B cell (primary cell): ENCODE measurements at regions not wholly inside any gene's neighbourhood (a gene's known extent, or its start where the extent isn't known, plus 50 kb on each side); places are given as distances from the start of the nearest gene placed in this dataset.
"Not testable (repeated sequence)": the region's sequence is repeated elsewhere in the genome, so short reads cannot be mapped to it uniquely, and the experiment has no call there.

Source experiments
- ATAC-seq: fragments of 200-7000 bp; cut with Tn5 transposase; one replicate; pipeline ENCODE4 v1.10.0; 2021; ENCODE audit warnings: low read depth, mild to moderate bottlenecking, moderate number of reproducible peaks, moderate library complexity
- CTCF ChIA-PET: fragments of 350-600 bp; sonication (Branson Sonifier 250); formaldehyde crosslinking; loops from one replicate; lab custom pipeline; 2021; ENCODE audit warnings: antibody characterized with exemption, inconsistent platforms; lab: Charles Lee
- POLR2A ChIA-PET: fragments of 350-600 bp; sonication (Branson Sonifier 250); formaldehyde crosslinking; loops from one replicate; lab custom pipeline; 2021; ENCODE audit warnings: antibody characterized with exemption; lab: Charles Lee
- DNase-seq: peaks from one replicate; pipeline ENCODE4 v3.0.0; 2013
- H2AFZ ChIP-seq: 2 replicates; pipeline ENCODE4 v1.6.1; 2012; ENCODE audit warnings: mild to moderate bottlenecking, low read depth, low read length; ENCODE audit not compliant: insufficient read depth, poor library complexity, severe bottlenecking
- H3K27ac ChIP-seq, 2 donors: 1 replicate in 1 of 2; 2 replicates in 1 of 2; pipeline ENCODE4 v1.5.1; 2012 to 2013; ENCODE audit warnings: low read length in 2 of 2, mild to moderate bottlenecking in 2 of 2, moderate library complexity in 1 of 2
- H3K27me3 ChIP-seq, 4 experiments: fragments of 200-600 bp in 1 of 4; sonication (generic) in 1 of 4; replicated peaks in 1 of 4; 1 replicate in 2 of 4; 2 replicates in 2 of 4; pipeline versions ENCODE4 v1.6.1 to v1.7.0; 2013 to 2016; ENCODE audit warnings: low read length in 3 of 4, mild to moderate bottlenecking in 2 of 4, mixed read lengths in 1 of 4, moderate library complexity in 1 of 4; ENCODE audit not compliant: insufficient read depth in 4 of 4, control insufficient read depth in 3 of 4; ENCODE audit errors: control extremely low read depth in 1 of 4
- H3K36me3 ChIP-seq, 2 experiments: replicated peaks in 1 of 2; 1 replicate in 1 of 2; 2 replicates in 1 of 2; pipeline versions ENCODE4 v1.6.1 to v1.7.1; 2013; ENCODE audit warnings: low read length in 1 of 2; ENCODE audit not compliant: insufficient read depth in 2 of 2, control insufficient read depth in 1 of 2; ENCODE audit errors: control extremely low read depth in 1 of 2, extremely low read depth in 1 of 2
- H3K4me1 ChIP-seq, 2 donors: fragments of 200-600 bp in 1 of 2; sonication (generic) in 1 of 2; 1 replicate in 1 of 2; 2 replicates in 1 of 2; pipeline versions ENCODE4 v1.5.1 to v1.6.1; 2013 to 2017; ENCODE audit warnings: low read length in 2 of 2; ENCODE audit not compliant: control insufficient read depth in 2 of 2, insufficient read depth in 2 of 2
- H3K4me2 ChIP-seq: replicated peaks from 2 replicates; pipeline ENCODE3; 2012; ENCODE audit warnings: mild to moderate bottlenecking, low read depth, low read length; ENCODE audit not compliant: poor library complexity, severe bottlenecking
- H3K4me3 ChIP-seq, 5 experiments: fragments of 200-600 bp in 1 of 5; sonication (generic) in 1 of 5; 1 replicate in 3 of 5; 2 replicates in 2 of 5; pipeline versions ENCODE4 v1.5.1 to v1.7.0; 2011 to 2016; ENCODE audit warnings: low read length in 4 of 5, mild to moderate bottlenecking in 4 of 5, low read depth in 2 of 5, control low read depth in 1 of 5, moderate library complexity in 1 of 5; ENCODE audit not compliant: insufficient read depth in 1 of 5; ENCODE audit errors: control extremely low read depth in 1 of 5, extremely low read depth in 1 of 5
- H3K79me2 ChIP-seq: fragments of 200-600 bp; sonication (generic); one replicate; pipeline ENCODE4 v1.6.0; 2016; ENCODE audit warnings: low read length; ENCODE audit not compliant: control insufficient read depth, insufficient read depth
- H3K9ac ChIP-seq: fragments of 200-600 bp; sonication (generic); 2 replicates; pipeline ENCODE4 v1.6.1; 2017; ENCODE audit warnings: mild to moderate bottlenecking, low read length, moderate library complexity
- H3K9me3 ChIP-seq, 3 donors: one replicate each; pipeline versions ENCODE4 v1.6.1 to v1.7.1; 2013; ENCODE audit warnings: low read length in 2 of 3; ENCODE audit not compliant: control insufficient read depth in 2 of 3, insufficient read depth in 1 of 3; ENCODE audit errors: control extremely low read depth in 1 of 3
- H4K20me1 ChIP-seq: 2 replicates; pipeline ENCODE4 v1.6.0; 2012; ENCODE audit warnings: mild to moderate bottlenecking, low read length; ENCODE audit not compliant: insufficient read depth, control insufficient read depth, poor library complexity, severe bottlenecking
- H3K27ac Mint-ChIP-seq: one replicate; pipeline ENCODE4 v1.8.0; 2021; ENCODE audit warnings: mixed read lengths
- H3K27me3 Mint-ChIP-seq: one replicate; pipeline ENCODE4 v1.8.0; 2021; ENCODE audit warnings: mixed read lengths
- H3K4me1 Mint-ChIP-seq: one replicate; pipeline ENCODE4 v1.8.0; 2021; ENCODE audit warnings: mixed read lengths
- H3K4me3 Mint-ChIP-seq: one replicate; pipeline ENCODE4 v1.8.0; 2021; ENCODE audit warnings: mixed read lengths
- H3K9me3 Mint-ChIP-seq: one replicate; pipeline ENCODE4 v1.8.0; 2022; ENCODE audit warnings: mixed read lengths; ENCODE audit not compliant: insufficient read depth
- EZH2 ChIP-seq: IDR thresholded peaks from 2 replicates; pipeline ENCODE4 v1.6.1; 2012; ENCODE audit warnings: borderline replicate concordance, low read depth, mild to moderate bottlenecking, moderate library complexity, low read length; ENCODE audit not compliant: insufficient read depth, poor library complexity, severe bottlenecking
- WGBS: methylation state at CpG from one replicate; pipeline ENCODE4 v1.1.5; 2013; ENCODE audit warnings: missing lambda C conversion rate; ENCODE audit not compliant: insufficient coverage; 5-methylcytosine and 5-hydroxymethylcytosine counted together
- intact Hi-C: fragments of 100-400 bp; cut with micrococcal nuclease; formaldehyde crosslinking; loops from one replicate; pipeline ENCODE4 v1.10.0; 2022
- TF ChIP-seq, protein P1 (sequence below): fragments of 200-600 bp; IDR thresholded peaks from one replicate; pipeline ENCODE4 v1.8.0; 2022; ENCODE audit warnings: antibody characterized with exemption, mild to moderate bottlenecking

DNA sequence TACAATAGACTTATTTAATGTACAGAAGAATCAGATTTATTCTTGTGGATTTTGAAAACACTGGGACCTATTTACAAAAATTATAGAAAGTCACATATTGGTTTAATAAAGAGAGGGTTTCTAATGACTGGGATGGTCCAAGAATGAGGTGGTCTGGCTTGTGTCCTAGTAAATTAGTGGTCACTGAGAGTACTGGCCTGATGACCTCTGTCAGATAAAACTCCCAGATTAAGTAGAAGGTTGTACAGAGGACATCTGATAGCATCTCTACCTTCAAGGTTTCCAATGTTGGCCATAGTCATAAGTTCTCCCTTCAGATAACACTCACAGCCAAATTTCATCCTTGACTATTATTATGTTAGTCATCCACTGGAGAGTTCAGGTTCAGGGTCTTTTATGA, 692.9 kb downstream of the MTRR start:
- Histone ChIP-seq H3K36me3 (no peaks in the 10 kb centered on the region), H3K27me3 (no peaks in the 10 kb centered on the region), H3K9me3 (no peaks in the 10 kb centered on the region), H3K4me3 (no peak overlapping the region), H3K27ac (no peak overlapping the region), H3K4me2 (no peak overlapping the region), H2AFZ (no peak overlapping the region), H4K20me1 (no peaks in the 10 kb centered on the region), H3K9ac (no peak overlapping the region), H3K79me2 (no peaks in the 10 kb centered on the region), H3K4me1 (no peaks in the 10 kb centered on the region)
- ChIA-PET POLR2A (no interaction called here), CTCF (no interaction called here)
- H3K4me1 Mint-ChIP-seq = peaks cover 8% of the 10 kb centered on the region
- H3K27me3 Mint-ChIP-seq = no peaks in the 10 kb centered on the region
- H3K4me3 Mint-ChIP-seq = no peak overlapping the region
- no peak overlapping the region for H3K27ac Mint-ChIP-seq
- no peaks in the 10 kb centered on the region for H3K9me3 Mint-ChIP-seq
- intact Hi-C loops = no loop called here
- TF ChIP-seq, protein P1, sequence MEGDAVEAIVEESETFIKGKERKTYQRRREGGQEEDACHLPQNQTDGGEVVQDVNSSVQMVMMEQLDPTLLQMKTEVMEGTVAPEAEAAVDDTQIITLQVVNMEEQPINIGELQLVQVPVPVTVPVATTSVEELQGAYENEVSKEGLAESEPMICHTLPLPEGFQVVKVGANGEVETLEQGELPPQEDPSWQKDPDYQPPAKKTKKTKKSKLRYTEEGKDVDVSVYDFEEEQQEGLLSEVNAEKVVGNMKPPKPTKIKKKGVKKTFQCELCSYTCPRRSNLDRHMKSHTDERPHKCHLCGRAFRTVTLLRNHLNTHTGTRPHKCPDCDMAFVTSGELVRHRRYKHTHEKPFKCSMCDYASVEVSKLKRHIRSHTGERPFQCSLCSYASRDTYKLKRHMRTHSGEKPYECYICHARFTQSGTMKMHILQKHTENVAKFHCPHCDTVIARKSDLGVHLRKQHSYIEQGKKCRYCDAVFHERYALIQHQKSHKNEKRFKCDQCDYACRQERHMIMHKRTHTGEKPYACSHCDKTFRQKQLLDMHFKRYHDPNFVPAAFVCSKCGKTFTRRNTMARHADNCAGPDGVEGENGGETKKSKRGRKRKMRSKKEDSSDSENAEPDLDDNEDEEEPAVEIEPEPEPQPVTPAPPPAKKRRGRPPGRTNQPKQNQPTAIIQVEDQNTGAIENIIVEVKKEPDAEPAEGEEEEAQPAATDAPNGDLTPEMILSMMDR = no peak
- no peak for TF ChIP-seq EZH2
- no peak for DNase-seq
- ATAC-seq = no peak

DNA sequence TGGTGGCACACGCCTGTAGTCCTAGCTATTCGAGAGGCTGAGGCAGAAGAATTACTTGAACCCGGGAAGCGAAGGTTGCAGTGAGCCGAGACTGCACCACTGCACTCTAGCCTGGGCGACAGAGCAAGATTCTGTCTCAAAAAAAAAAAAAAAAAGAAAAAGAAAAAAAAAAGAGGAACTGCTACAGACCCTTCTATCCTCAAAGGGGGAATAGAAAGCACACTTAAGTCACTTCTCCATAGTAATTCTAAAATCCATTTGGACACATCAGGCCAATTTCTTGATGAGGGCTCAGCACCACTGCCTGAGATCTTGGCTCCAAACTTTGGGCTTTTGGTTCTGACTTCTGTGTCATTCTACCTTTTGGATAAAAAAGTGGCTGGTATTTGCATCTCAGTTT, 694.6 kb downstream of the MTRR start:
- H3K79me2 ChIP-seq, H3K4me3 Mint-ChIP-seq, H3K36me3 ChIP-seq, H4K20me1 ChIP-seq, intact Hi-C loops, H3K4me1 Mint-ChIP-seq, H3K4me1 ChIP-seq, H3K9ac ChIP-seq, ATAC-seq, POLR2A ChIA-PET, DNase-seq, H3K27me3 Mint-ChIP-seq, H3K27me3 ChIP-seq, H3K9me3 ChIP-seq, H3K4me3 ChIP-seq, H3K27ac ChIP-seq, H3K9me3 Mint-ChIP-seq, H2AFZ ChIP-seq, H3K27ac Mint-ChIP-seq, CTCF ChIA-PET, H3K4me2 ChIP-seq: not testable (repeated sequence)
- 63% methylated on average over 3 of the region's 6 CpGs for WGBS
